Neural crest cell (in vitro differentiated cells): ENCODE measurements at regions not wholly inside any gene's neighbourhood (a gene's known extent, or its start where the extent isn't known, plus 50 kb on each side); places are given as distances from the start of the nearest gene placed in this dataset.

ENCODE experiments used
- DNase-seq: peaks from one replicate; pipeline ENCODE4 v3.0.0; 2021; ENCODE audit warnings: low read depth, mixed read lengths, low spot score
- H3K27ac Mint-ChIP-seq: one replicate; pipeline ENCODE4 v1.8.0; 2021; ENCODE audit warnings: mild to moderate bottlenecking, mixed read lengths; ENCODE audit not compliant: unreplicated experiment
- H3K27me3 Mint-ChIP-seq: 2 replicates; pipeline ENCODE4 v1.8.0; 2021; ENCODE audit warnings: low read depth, mild to moderate bottlenecking, mixed read lengths
- H3K36me3 Mint-ChIP-seq: 2 replicates; pipeline ENCODE4 v1.8.0; 2021; ENCODE audit warnings: low read depth, mild to moderate bottlenecking, mixed read lengths
- H3K4me1 Mint-ChIP-seq: 2 replicates; pipeline ENCODE4 v1.8.0; 2021; ENCODE audit warnings: mixed read lengths
- H3K4me3 Mint-ChIP-seq: one replicate; pipeline ENCODE4 v1.8.0; 2021; ENCODE audit warnings: mild to moderate bottlenecking, mixed read lengths
- H3K9me3 Mint-ChIP-seq: 2 replicates; pipeline ENCODE4 v1.8.0; 2021; ENCODE audit warnings: mixed read lengths
- TF ChIP-seq, protein P1 (sequence below): fragments of 200-600 bp; sonication (generic); conservative IDR thresholded peaks from 2 replicates; pipeline ENCODE4 v1.5.0; 2021; ENCODE audit warnings: antibody characterized with exemption, mild to moderate bottlenecking

DNA sequence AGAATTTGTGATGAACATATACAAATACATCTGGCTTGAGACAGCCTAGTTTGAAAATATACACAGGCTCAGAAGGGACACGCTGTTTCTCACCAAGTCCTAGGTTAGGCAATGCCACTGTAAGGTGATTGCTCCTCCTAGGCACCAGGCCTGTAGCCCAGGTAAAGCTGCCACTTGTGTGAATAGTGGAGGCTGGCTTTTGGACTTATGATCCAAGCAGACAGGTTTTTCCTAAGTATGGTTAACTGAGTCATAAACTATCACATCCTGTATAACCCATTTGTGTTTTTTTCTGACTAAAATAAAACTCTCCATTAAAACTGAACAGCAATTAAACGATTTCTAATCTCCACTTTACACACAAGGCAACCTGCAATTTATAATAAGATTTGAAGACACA lies 81.0 kb downstream of the SEMA4F start:
- TF ChIP-seq, protein P1, sequence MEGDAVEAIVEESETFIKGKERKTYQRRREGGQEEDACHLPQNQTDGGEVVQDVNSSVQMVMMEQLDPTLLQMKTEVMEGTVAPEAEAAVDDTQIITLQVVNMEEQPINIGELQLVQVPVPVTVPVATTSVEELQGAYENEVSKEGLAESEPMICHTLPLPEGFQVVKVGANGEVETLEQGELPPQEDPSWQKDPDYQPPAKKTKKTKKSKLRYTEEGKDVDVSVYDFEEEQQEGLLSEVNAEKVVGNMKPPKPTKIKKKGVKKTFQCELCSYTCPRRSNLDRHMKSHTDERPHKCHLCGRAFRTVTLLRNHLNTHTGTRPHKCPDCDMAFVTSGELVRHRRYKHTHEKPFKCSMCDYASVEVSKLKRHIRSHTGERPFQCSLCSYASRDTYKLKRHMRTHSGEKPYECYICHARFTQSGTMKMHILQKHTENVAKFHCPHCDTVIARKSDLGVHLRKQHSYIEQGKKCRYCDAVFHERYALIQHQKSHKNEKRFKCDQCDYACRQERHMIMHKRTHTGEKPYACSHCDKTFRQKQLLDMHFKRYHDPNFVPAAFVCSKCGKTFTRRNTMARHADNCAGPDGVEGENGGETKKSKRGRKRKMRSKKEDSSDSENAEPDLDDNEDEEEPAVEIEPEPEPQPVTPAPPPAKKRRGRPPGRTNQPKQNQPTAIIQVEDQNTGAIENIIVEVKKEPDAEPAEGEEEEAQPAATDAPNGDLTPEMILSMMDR: no peak
- Mint-ChIP-seq H3K27ac (peak overlapping the region; percentile 3), H3K4me1 (peaks cover 17% of the 10 kb centered on the region), H3K27me3 (peaks cover 4% of the 10 kb centered on the region), H3K9me3 (peaks cover 9% of the 10 kb centered on the region), H3K36me3 (peaks cover 6% of the 10 kb centered on the region), H3K4me3 (no peak overlapping the region)
- no peak for DNase-seq

DNA sequence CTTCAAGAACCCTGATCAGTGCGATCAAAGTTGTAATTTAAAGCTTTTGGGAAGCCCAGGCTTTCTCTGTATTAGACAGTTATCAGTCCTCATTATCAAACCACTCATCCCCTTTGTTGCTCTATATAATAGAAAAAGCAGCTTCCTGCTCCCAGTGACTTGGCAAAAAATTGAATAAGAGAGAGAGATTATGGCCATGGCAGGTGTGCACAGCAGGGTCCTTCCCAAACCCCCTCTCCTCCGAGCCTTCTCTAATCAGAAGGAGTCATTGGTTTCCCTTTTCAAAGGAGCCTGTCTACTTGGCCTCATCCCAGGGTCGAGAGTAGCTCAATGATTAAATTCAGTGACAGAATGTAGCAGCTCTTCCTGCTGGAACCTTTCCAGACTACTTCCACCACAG lies 81.5 kb downstream of the SEMA4F start:
- Mint-ChIP-seq H3K27ac (peak overlapping the region; percentile 16), H3K4me3 (peak overlapping the region; percentile 20)
- DNase-seq: no peak

DNA sequence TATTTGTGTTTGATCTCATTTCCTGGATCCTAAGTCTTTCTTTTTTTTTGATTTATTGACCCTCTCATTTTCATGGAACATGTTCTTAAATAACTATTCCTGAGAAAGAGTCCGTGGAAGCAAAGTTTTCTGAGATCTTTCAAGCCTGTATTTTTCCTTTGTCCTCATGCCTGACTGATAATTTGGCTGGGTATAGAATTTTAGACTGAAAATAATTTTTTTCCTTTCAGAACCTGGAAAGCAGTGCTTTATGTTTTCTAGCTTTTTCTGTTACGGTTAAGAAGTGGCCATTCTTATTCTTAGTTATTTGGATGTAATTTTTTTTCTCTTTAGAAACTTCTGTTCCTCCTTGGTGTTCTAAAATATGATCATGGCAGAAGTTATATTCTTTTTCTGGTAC lies 82.5 kb downstream of the SEMA4F start:
- H3K36me3 Mint-ChIP-seq: peaks cover 6% of the 10 kb centered on the region
- no peak overlapping the region for H3K4me3 Mint-ChIP-seq
- TF ChIP-seq, protein P1: no peak
- H3K27me3 Mint-ChIP-seq: no peaks in the 10 kb centered on the region
- H3K4me1 Mint-ChIP-seq: peaks cover 17% of the 10 kb centered on the region
- H3K27ac Mint-ChIP-seq: no peak overlapping the region
- H3K9me3 Mint-ChIP-seq: peaks cover 9% of the 10 kb centered on the region
- no peak for DNase-seq

More for the DNA sequence above, 81.5 kb downstream of the SEMA4F start:
- peaks cover 6% of the 10 kb centered on the region for H3K36me3 Mint-ChIP-seq
- peaks cover 17% of the 10 kb centered on the region for H3K4me1 Mint-ChIP-seq
- no peaks in the 10 kb centered on the region for H3K27me3 Mint-ChIP-seq
- TF ChIP-seq, protein P1: no peak
- peaks cover 9% of the 10 kb centered on the region for H3K9me3 Mint-ChIP-seq

DNA sequence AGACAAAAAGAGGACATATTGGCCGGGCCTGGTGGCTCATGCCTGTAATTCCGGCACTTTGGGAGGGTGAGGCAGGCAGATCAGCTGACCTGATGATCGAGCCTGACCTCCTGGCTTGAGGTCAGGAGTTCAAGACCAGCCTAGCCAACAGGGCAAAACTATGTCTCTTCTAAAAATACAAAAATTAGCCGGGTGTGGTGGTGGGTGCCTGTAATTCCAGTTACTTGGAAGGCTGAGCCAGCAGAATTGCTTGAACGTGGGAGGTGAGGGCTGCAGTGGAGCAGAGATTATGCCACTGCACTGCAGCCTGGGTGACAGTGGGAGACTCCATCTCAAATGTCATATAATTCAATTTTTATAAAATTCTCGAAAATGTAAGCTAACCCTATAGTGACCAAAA lies 84.5 kb downstream of the SEMA4F start:
- peaks cover 6% of the 10 kb centered on the region for H3K36me3 Mint-ChIP-seq
- peaks cover 9% of the 10 kb centered on the region for H3K9me3 Mint-ChIP-seq
- H3K27me3 Mint-ChIP-seq: no peaks in the 10 kb centered on the region
- H3K4me1 Mint-ChIP-seq: peaks cover 17% of the 10 kb centered on the region
- DNase-seq: no peak
- H3K4me3 Mint-ChIP-seq: no peak overlapping the region
- no peak overlapping the region for H3K27ac Mint-ChIP-seq
- TF ChIP-seq, protein P1: no peak

DNA sequence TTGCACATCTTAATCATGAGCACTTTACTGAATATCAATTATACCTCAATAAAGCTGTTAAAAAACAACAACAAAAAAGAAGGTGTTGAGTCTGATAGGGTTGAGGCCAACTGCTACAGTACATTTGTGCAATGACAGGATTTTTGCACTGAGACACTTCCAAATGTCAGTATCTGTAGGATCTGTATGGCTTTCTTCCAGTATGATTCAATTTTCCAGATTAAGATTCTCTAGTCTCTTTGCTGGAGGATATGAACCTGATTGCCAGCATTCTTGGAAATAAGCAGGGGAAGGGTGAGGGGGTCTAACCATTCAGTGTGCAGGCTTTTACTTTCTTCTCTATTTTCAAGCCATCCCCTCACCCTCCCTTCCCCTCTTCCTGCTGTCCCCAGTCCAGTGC lies 85.1 kb downstream of the SEMA4F start:
- H3K9me3 Mint-ChIP-seq: peaks cover 9% of the 10 kb centered on the region
- no peaks in the 10 kb centered on the region for H3K27me3 Mint-ChIP-seq
- H3K27ac Mint-ChIP-seq: no peak overlapping the region
- peaks cover 6% of the 10 kb centered on the region for H3K36me3 Mint-ChIP-seq
- peaks cover 17% of the 10 kb centered on the region for H3K4me1 Mint-ChIP-seq
- TF ChIP-seq, protein P1: no peak
- no peak for DNase-seq
- H3K4me3 Mint-ChIP-seq: no peak overlapping the region

DNA sequence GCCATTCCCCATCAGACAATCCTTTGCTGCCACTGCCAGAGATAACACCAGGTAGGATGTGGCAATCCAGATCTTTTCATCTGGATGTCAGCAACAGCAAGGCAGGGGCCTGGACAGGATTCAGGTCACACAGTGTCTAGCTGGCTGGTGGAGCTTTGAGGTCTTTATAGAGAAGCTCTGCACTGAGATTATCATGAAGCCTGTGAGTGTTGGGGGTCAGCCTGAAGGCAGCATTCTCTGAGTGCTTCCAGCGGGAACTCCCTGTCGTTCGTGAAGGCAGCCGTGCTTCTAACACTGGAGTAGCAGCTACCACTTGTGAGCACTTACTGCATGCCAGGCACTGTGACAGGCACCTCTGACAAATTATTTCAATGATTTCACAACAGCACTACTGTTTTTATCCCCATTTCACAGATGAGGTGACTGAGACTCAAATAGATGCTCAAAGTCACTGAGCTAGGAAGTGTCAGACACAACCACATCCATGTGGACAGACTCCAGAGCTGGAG lies 85.7 kb downstream of the SEMA4F start:
- DNase-seq: no peak
- no peak overlapping the region for H3K27ac Mint-ChIP-seq

More for the DNA sequence above, 85.7 kb downstream of the SEMA4F start:
- Mint-ChIP-seq H3K36me3 (peaks cover 6% of the 10 kb centered on the region), H3K27me3 (no peaks in the 10 kb centered on the region), H3K4me3 (no peak overlapping the region), H3K4me1 (peaks cover 11% of the 10 kb centered on the region), H3K9me3 (peaks cover 9% of the 10 kb centered on the region)
- TF ChIP-seq, protein P1: no peak
